GM23338 (cell line): ENCODE measurements at regions not wholly inside any gene's neighbourhood (a gene's known extent, or its start where the extent isn't known, plus 50 kb on each side); places are given as distances from the start of the nearest gene placed in this dataset.

Experiments used
- ATAC-seq: fragments of 200-7000 bp; cut with Tn5 transposase; 3 replicates; pipeline ENCODE4 v1.9.1; 2020
- DNase-seq: peaks from one replicate; pipeline ENCODE4 v3.0.0-alpha.2; 2015; ENCODE audit warnings: low spot score
- H2AFZ ChIP-seq: fragments of 200-600 bp; sonication (generic); 2 replicates; pipeline ENCODE4 v1.8.0; 2016; ENCODE audit warnings: antibody characterized with exemption, mild to moderate bottlenecking, moderate library complexity
- H3F3A ChIP-seq: fragments of 200-600 bp; sonication (generic); replicated peaks from 2 replicates; pipeline ENCODE4 v1.8.0; 2017; ENCODE audit warnings: antibody characterized with exemption, mixed run types, low read depth
- H3K27ac ChIP-seq: fragments of 200-600 bp; sonication (generic); 2 replicates; pipeline ENCODE4 v1.6.1; 2016; ENCODE audit warnings: low read depth
- H3K27me3 ChIP-seq: fragments of 200-600 bp; sonication (generic); 2 replicates; pipeline ENCODE4 v1.8.0; 2016; ENCODE audit warnings: mild to moderate bottlenecking, mixed run types, moderate library complexity; ENCODE audit not compliant: insufficient read depth
- H3K36me3 ChIP-seq: fragments of 200-600 bp; sonication (generic); 2 replicates; pipeline ENCODE4 v1.8.0; 2016; ENCODE audit warnings: mild to moderate bottlenecking; ENCODE audit not compliant: insufficient read depth
- H3K4me1 ChIP-seq: fragments of 200-600 bp; sonication (generic); 2 replicates; pipeline ENCODE4 v1.8.0; 2016; ENCODE audit warnings: mild to moderate bottlenecking, moderate library complexity; ENCODE audit not compliant: insufficient read depth
- H3K4me2 ChIP-seq: fragments of 200-600 bp; sonication (generic); 2 replicates; pipeline ENCODE4 v1.7.1; 2017; ENCODE audit warnings: mixed run types
- H3K4me3 ChIP-seq: fragments of 200-600 bp; sonication (generic); 2 replicates; pipeline ENCODE4 v1.6.1; 2016; ENCODE audit warnings: mixed run types
- H3K79me2 ChIP-seq: fragments of 200-600 bp; sonication (generic); replicated peaks from 2 replicates; pipeline ENCODE4 v1.8.0; 2017; ENCODE audit warnings: mild to moderate bottlenecking; ENCODE audit not compliant: insufficient read depth
- H3K9me2 ChIP-seq: fragments of 200-600 bp; sonication (generic); 2 replicates; pipeline ENCODE4 v1.8.0; 2017; ENCODE audit not compliant: insufficient read depth
- H4K20me1 ChIP-seq: fragments of 200-600 bp; sonication (generic); replicated peaks from 2 replicates; pipeline ENCODE4 v1.8.0; 2017; ENCODE audit warnings: mild to moderate bottlenecking; ENCODE audit not compliant: insufficient read depth
- H3K27ac Mint-ChIP-seq: 2 replicates; pipeline ENCODE4 v1.8.0; 2020; ENCODE audit warnings: inconsistent platforms, mild to moderate bottlenecking, moderate library complexity, mixed read lengths
- H3K27me3 Mint-ChIP-seq: 3 replicates; pipeline ENCODE4 v1.8.0; 2022; ENCODE audit warnings: low read depth, mild to moderate bottlenecking, moderate library complexity, mixed read lengths, inconsistent platforms; ENCODE audit not compliant: insufficient read depth, poor library complexity
- H3K36me3 Mint-ChIP-seq: 3 replicates; pipeline ENCODE4 v1.8.0; 2021; ENCODE audit warnings: low read depth, mild to moderate bottlenecking, inconsistent platforms, moderate library complexity, mixed read lengths
- H3K4me1 Mint-ChIP-seq: 3 replicates; pipeline ENCODE4 v1.8.0; 2020; ENCODE audit warnings: mild to moderate bottlenecking, inconsistent platforms, mixed read lengths
- H3K4me3 Mint-ChIP-seq: 3 replicates; pipeline ENCODE4 v1.8.0; 2021; ENCODE audit warnings: moderate library complexity, mild to moderate bottlenecking, inconsistent platforms, mixed read lengths
- H3K9me3 Mint-ChIP-seq: 3 replicates; pipeline ENCODE4 v1.8.0; 2020; ENCODE audit warnings: moderate library complexity, mild to moderate bottlenecking, inconsistent platforms, mixed read lengths
- CREB1 ChIP-seq: fragments of 250-450 bp; sonication (Bioruptor Pico); IDR thresholded peaks from 2 replicates; pipeline ENCODE4 v1.5.0; 2020; ENCODE audit warnings: low read depth, mild to moderate bottlenecking, moderate library complexity
- EZH2 ChIP-seq: fragments of 200-600 bp; sonication (generic); IDR thresholded peaks from one replicate; pipeline ENCODE4 v1.8.0; 2017; ENCODE audit warnings: antibody characterized with exemption, mild to moderate bottlenecking, low read depth; ENCODE audit not compliant: unreplicated experiment
- EZH2phosphoT487 ChIP-seq: fragments of 200-600 bp; sonication (generic); IDR thresholded peaks from one replicate; pipeline ENCODE4 v1.8.1; 2018; ENCODE audit warnings: antibody characterized with exemption; ENCODE audit not compliant: unreplicated experiment
- NANOG ChIP-seq: IDR thresholded peaks from 2 replicates; pipeline ENCODE4 v1.6.1; 2016; ENCODE audit warnings: antibody characterized with exemption, borderline replicate concordance
- ZNF114 ChIP-seq: fragments of 250-450 bp; sonication (Bioruptor Pico); IDR thresholded peaks from 2 replicates; pipeline ENCODE4 v1.5.0; 2020; ENCODE audit warnings: mild to moderate bottlenecking, moderate library complexity
- ZNF462 ChIP-seq: fragments of 250-450 bp; sonication (Bioruptor Pico); IDR thresholded peaks from 2 replicates; pipeline ENCODE4 v1.5.0; 2020; ENCODE audit warnings: mild to moderate bottlenecking, moderate library complexity

- TF ChIP-seq ZNF462 (no peak), EZH2phosphoT487 (no peak), NANOG (no peak), EZH2 (no peak)
Observed at GRCh38 chr11:134624166-134624920, 212.3 kb upstream of the B3GAT1 start (continued).

GRCh38 chr11:134623711-134624110 is 211.7 kb upstream of the B3GAT1 start:
- no peaks in the 10 kb centered on the region for H3K79me2 ChIP-seq
- H3K4me1 ChIP-seq = no peaks in the 10 kb centered on the region
- no peak for TF ChIP-seq EZH2
- no peak for TF ChIP-seq ZNF114
- no peak for TF ChIP-seq CREB1 (CRISPR knock-in tag)
- no peaks in the 10 kb centered on the region for H3K36me3 ChIP-seq
- no peaks in the 10 kb centered on the region for H3F3A ChIP-seq
- Mint-ChIP-seq H3K36me3 (no peaks in the 10 kb centered on the region), H3K27ac (no peak overlapping the region), H3K4me3 (no peak overlapping the region), H3K9me3 (no peaks in the 10 kb centered on the region), H3K4me1 (no peaks in the 10 kb centered on the region), H3K27me3 (peaks cover 2% of the 10 kb centered on the region)
- no peak for DNase-seq
- no peaks in the 10 kb centered on the region for H3K27me3 ChIP-seq
- H4K20me1 ChIP-seq = no peaks in the 10 kb centered on the region
- H3K4me2 ChIP-seq = no peak overlapping the region
- ATAC-seq = no peak
- no peak overlapping the region for H3K27ac ChIP-seq
- H3K9me2 ChIP-seq = peaks cover 7% of the 10 kb centered on the region; the same call in 1 of the 2 replicates
- no peak overlapping the region for H2AFZ ChIP-seq
- no peak overlapping the region for H3K4me3 ChIP-seq
